ENCODE measurements at regions not wholly inside any gene's neighbourhood (a gene's known extent, or its start where the extent isn't known, plus 50 kb on each side); places are given as distances from the start of the nearest gene placed in this dataset.

GRCh38 chrX:145393702-145394235 lies 146.5 kb downstream of the SPANXN1 start:
- no peaks in the 10 kb centered on the region for H3K9me2 ChIP-seq (replicated peaks; ENCODE audit: insufficient read depth)
- no peaks in the 10 kb centered on the region for H4K20me1 ChIP-seq (ENCODE audit: insufficient read depth, poor library complexity, severe bottlenecking)
- H3K9me3 ChIP-seq (ENCODE audit: low read depth): no peaks in the 10 kb centered on the region
- H3K4me1 ChIP-seq (ENCODE audit: insufficient read depth): no peaks in the 10 kb centered on the region
- H3K27ac ChIP-seq: no peak overlapping the region
- H3K79me2 ChIP-seq: no peaks in the 10 kb centered on the region
- TF ChIP-seq CTCF (IDR thresholded peaks at IDR 0.05; ENCODE audit: poor library complexity): no peak
- TF ChIP-seq EZH2phosphoT487 (IDR thresholded peaks at IDR 0.05; ENCODE audit: low read depth, severe bottlenecking, unreplicated experiment): no peak
- TF ChIP-seq EZH2 (IDR thresholded peaks at IDR 0.05; ENCODE audit: borderline replicate concordance): no peak
- H2AFZ ChIP-seq: no peak overlapping the region
- H3K36me3 ChIP-seq (replicated peaks; ENCODE audit: insufficient read depth, low read depth): no peaks in the 10 kb centered on the region
- no peak overlapping the region for H3K4me2 ChIP-seq
- DNase-seq (ENCODE audit: low spot score): no peak
- no peak overlapping the region for H3K4me3 ChIP-seq
- H3K27me3 ChIP-seq: no peaks in the 10 kb centered on the region
- 36% methylated on average over 6 of the region's 6 CpGs for WGBS (ENCODE audit: low lambda C conversion rate, missing lambda C conversion rate)

DNA sequence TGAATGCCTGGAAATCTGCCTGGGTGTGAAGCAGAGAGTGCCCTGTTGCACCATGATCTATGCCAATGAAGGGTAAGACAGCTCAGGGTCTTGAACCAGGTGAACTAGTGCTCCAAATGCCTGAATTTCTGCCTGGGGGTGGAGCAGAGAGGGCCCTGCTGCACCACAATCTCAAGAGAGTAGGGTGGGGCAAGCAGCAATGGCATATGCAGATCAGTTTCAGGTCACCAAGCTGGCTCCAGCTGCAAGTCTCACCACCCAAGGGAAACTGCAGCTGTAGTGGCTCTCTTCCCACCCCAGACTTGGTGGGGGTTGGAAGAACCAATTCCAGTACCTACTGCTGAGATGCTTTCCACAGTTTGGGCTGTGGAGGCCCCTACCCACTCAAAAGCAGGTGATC lies 147.0 kb downstream of the SPANXN1 start:
- no peak overlapping the region for H2AFZ ChIP-seq
- H3K9me3 ChIP-seq (ENCODE audit: low read depth): no peaks in the 10 kb centered on the region
- H4K20me1 ChIP-seq (ENCODE audit: insufficient read depth, poor library complexity, severe bottlenecking): no peaks in the 10 kb centered on the region
- no peaks in the 10 kb centered on the region for H3K36me3 ChIP-seq (replicated peaks; ENCODE audit: insufficient read depth, low read depth)
- no peak overlapping the region for H3K27ac ChIP-seq
- TF ChIP-seq EZH2 (IDR thresholded peaks at IDR 0.05; ENCODE audit: borderline replicate concordance) (no peak), CTCF (IDR thresholded peaks at IDR 0.05; ENCODE audit: poor library complexity) (no peak), EZH2phosphoT487 (IDR thresholded peaks at IDR 0.05; ENCODE audit: low read depth, severe bottlenecking, unreplicated experiment) (no peak)
- H3K79me2 ChIP-seq: no peaks in the 10 kb centered on the region
- H3K27me3 ChIP-seq: no peaks in the 10 kb centered on the region
- H3K4me3 ChIP-seq: no peak overlapping the region
- H3K4me2 ChIP-seq: no peak overlapping the region
- H3K4me1 ChIP-seq (ENCODE audit: insufficient read depth): no peaks in the 10 kb centered on the region
- DNase-seq (ENCODE audit: low spot score): no peak
- no peaks in the 10 kb centered on the region for H3K9me2 ChIP-seq (replicated peaks; ENCODE audit: insufficient read depth)

DNA sequence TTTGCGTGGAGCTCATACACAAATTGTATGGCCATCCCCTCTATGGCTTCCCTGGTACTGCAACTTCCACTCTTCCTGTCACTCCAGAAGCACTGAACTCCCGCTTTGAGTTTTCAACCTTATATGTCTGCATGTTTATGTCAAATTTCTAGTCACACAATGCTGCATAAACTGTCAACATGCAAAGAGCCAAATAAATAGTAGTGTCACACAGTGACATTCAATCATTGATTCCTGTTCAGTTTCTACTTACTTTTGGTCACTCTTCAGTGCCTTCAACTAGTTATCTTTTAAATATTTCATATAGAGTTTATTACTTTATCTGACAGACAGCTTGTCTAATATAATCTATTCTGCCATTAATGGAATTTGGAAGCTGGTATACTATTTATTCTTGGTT lies 149.3 kb downstream of the SPANXN1 start:
- Histone ChIP-seq H3K27ac (no peak overlapping the region), H3K9me2 (replicated peaks; ENCODE audit: insufficient read depth) (no peaks in the 10 kb centered on the region), H2AFZ (no peak overlapping the region), H3K4me2 (no peak overlapping the region), H4K20me1 (ENCODE audit: insufficient read depth, poor library complexity, severe bottlenecking) (no peaks in the 10 kb centered on the region), H3K4me1 (ENCODE audit: insufficient read depth) (no peaks in the 10 kb centered on the region), H3K4me3 (no peak overlapping the region), H3K79me2 (no peaks in the 10 kb centered on the region), H3K36me3 (replicated peaks; ENCODE audit: insufficient read depth, low read depth) (no peaks in the 10 kb centered on the region), H3K27me3 (no peaks in the 10 kb centered on the region), H3K9me3 (ENCODE audit: low read depth) (no peaks in the 10 kb centered on the region)
- TF ChIP-seq EZH2 (IDR thresholded peaks at IDR 0.05; ENCODE audit: borderline replicate concordance) (no peak), EZH2phosphoT487 (IDR thresholded peaks at IDR 0.05; ENCODE audit: low read depth, severe bottlenecking, unreplicated experiment) (no peak), CTCF (IDR thresholded peaks at IDR 0.05; ENCODE audit: poor library complexity) (no peak)
- 71% methylated on average over 2 of the region's 2 CpGs for WGBS (ENCODE audit: low lambda C conversion rate, missing lambda C conversion rate)
- DNase-seq (ENCODE audit: low spot score): no peak

GRCh38 chrX:145405012-145405411 lies 157.7 kb downstream of the SPANXN1 start:
- Histone ChIP-seq H3K4me1 (ENCODE audit: insufficient read depth) (no peaks in the 10 kb centered on the region), H3K27ac (no peak overlapping the region), H3K79me2 (no peaks in the 10 kb centered on the region), H3K9me3 (ENCODE audit: low read depth) (no peaks in the 10 kb centered on the region), H2AFZ (no peak overlapping the region), H3K27me3 (no peaks in the 10 kb centered on the region), H3K4me2 (no peak overlapping the region), H4K20me1 (ENCODE audit: insufficient read depth, poor library complexity, severe bottlenecking) (no peaks in the 10 kb centered on the region), H3K9me2 (replicated peaks; ENCODE audit: insufficient read depth) (no peaks in the 10 kb centered on the region), H3K4me3 (no peak overlapping the region), H3K36me3 (replicated peaks; ENCODE audit: insufficient read depth, low read depth) (no peaks in the 10 kb centered on the region)
- WGBS (ENCODE audit: low lambda C conversion rate, missing lambda C conversion rate): 20% methylated on average over 1 of the region's 1 CpG
- DNase-seq (ENCODE audit: low spot score): peak; percentile 50
- TF ChIP-seq EZH2 (IDR thresholded peaks at IDR 0.05; ENCODE audit: borderline replicate concordance) (no peak), CTCF (IDR thresholded peaks at IDR 0.05; ENCODE audit: poor library complexity) (peak; percentile 57), EZH2phosphoT487 (IDR thresholded peaks at IDR 0.05; ENCODE audit: low read depth, severe bottlenecking, unreplicated experiment) (no peak)

Measured in hepatocyte (in vitro differentiated cells).